A673 (cell line): ENCODE measurements at regions not wholly inside any gene's neighbourhood (a gene's known extent, or its start where the extent isn't known, plus 50 kb on each side); places are given as distances from the start of the nearest gene placed in this dataset.

Experiments
- EZH2 ChIP-seq: fragments of 200-600 bp; sonication (generic); IDR thresholded peaks from 2 replicates; pipeline ENCODE4 v1.6.1; 2017; ENCODE audit warnings: borderline replicate concordance, low read depth, mild to moderate bottlenecking, mixed read lengths, antibody characterized with exemption, low read length; ENCODE audit not compliant: poor library complexity, severe bottlenecking
- TF ChIP-seq, protein P1 (sequence below): fragments of 300-800, 200-600 bp; sonication (generic); conservative IDR thresholded peaks from 2 replicates; pipeline ENCODE4 v1.5.1; 2017; ENCODE audit warnings: low read depth, mild to moderate bottlenecking, antibody characterized with exemption, low read length, moderate library complexity, mixed read lengths

DNA sequence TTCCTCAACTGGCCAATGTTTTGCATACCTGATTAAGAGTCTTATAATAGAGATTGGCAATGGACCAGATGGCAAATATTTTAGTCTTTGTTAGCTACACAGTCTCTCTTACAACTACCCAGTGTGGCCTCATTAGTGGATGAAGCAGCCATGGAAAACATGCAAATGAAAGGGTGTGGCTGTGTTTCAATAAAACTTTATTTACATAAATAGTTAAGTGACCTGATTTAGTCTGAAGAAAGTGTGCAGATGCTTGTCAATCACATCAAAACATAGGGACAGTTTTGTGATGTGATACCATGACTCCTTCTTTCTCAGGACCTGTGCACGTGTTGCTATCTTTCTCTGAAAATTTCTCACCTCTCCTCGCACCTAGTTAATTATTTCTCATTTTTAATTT, 309.8 kb upstream of the GRM7 start:
- TF ChIP-seq, protein P1, sequence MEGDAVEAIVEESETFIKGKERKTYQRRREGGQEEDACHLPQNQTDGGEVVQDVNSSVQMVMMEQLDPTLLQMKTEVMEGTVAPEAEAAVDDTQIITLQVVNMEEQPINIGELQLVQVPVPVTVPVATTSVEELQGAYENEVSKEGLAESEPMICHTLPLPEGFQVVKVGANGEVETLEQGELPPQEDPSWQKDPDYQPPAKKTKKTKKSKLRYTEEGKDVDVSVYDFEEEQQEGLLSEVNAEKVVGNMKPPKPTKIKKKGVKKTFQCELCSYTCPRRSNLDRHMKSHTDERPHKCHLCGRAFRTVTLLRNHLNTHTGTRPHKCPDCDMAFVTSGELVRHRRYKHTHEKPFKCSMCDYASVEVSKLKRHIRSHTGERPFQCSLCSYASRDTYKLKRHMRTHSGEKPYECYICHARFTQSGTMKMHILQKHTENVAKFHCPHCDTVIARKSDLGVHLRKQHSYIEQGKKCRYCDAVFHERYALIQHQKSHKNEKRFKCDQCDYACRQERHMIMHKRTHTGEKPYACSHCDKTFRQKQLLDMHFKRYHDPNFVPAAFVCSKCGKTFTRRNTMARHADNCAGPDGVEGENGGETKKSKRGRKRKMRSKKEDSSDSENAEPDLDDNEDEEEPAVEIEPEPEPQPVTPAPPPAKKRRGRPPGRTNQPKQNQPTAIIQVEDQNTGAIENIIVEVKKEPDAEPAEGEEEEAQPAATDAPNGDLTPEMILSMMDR = no peak
- no peak for TF ChIP-seq EZH2
